GM19397 (cell line): ENCODE measurements at regions not wholly inside any gene's neighbourhood (a gene's known extent, or its start where the extent isn't known, plus 50 kb on each side); places are given as distances from the start of the nearest gene placed in this dataset.

ENCODE experiments used
- ATAC-seq: cut with Tn5 transposase; IDR thresholded peaks from one replicate; pipeline ENCODE4 v1.9.1; 2021; ENCODE audit warnings: mild to moderate bottlenecking, moderate library complexity; ENCODE audit not compliant: unreplicated experiment

DNA sequence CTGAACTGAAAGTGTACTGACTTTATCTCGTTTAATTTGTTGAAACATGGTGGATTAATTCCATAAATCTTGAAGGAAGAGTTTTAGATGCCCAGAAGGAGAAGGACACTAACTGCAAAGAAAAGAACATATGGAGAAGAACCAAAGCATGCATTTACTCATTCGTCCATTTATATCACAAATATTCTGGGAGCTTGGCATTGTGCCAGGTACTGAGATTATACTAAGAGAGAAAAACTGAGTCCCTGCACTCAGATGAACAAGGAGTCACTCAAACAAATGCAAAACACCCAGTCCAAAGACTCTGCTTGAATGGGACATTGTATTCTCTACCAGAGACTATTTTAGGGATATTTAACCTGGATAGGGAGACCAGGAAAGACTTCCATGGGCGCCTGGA is 588.0 kb upstream of the MGMT start:
- no peak for ATAC-seq

DNA sequence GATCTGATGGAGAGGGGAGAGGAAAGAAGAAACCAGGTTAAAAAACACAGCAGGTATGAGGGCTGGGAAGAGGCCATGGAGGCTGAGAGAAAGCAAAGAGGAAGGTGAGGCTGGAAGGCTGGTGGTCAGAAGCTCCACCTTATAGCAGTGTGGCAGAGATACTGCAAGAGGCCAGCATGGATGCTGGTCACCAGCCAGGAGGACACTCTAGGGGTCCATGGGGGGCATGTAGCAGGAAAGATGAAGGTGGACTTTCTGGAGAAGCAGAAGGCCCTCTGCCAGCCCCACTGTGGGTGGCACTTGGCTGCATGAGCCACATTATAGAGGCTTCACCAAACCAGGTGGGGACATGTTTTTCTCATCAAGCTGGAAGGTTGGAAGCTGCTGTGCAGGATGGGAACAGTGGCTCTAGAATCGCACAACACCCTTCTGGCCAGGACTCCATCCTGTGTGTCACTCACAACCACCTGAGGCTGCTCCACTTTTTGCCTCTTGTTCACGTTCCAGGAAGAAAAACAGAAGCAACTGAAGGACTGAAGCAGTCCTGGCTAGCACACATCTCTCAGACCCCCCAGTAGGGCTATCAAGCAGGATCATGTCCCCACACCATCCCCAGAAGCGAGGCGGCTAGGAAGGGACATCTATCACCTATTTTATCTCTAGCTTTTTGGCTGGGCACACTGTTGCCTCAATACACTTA is 587.5 kb upstream of the MGMT start:
- ATAC-seq, result no peak

DNA sequence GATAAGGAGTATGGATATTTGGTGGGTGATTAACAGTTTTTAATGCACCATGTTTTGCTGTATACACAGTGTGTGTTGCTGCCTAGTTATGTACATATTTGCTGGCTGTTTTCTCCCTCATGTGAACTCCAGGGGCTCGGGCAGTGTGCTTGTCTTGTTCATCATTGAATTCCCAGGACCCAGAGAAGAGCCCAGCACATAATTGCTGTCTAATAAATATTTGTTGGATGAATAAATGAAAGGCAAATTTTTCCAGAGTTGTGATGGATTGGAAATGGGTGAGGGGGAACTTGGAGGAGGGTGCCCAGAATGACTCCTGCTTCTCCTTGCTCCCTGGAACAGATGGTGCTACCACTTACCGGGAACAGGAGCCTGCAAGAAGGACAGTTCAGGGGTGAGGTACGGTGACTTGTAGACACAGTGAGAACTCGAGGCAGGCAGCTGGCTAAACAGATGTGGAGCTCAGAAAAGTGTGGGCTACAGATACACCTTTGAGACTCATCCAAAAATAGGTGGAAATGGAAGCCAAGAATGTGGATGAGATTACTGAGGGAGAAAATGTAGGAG is 586.8 kb upstream of the MGMT start:
- no peak for ATAC-seq

DNA sequence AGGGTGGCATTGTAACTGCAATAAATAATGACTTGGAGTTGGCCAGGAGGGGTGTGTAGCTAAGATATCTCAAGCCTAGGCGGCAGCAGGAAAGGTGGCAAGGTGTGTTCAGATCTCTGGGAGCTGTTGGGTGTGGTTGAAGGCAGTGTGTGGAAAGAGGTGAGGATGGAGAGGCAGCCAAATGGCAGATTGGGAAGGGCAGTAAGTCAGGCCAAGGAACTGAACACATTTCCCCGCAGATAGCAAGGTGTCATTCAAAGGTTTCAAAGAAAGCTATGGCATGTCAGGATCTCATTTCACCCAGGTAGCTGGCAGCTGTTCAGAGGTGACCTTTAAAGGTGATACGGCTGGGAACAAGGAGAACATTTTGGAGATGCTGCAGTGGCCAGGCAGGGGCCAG is 586.0 kb upstream of the MGMT start:
- ATAC-seq, result no peak

DNA sequence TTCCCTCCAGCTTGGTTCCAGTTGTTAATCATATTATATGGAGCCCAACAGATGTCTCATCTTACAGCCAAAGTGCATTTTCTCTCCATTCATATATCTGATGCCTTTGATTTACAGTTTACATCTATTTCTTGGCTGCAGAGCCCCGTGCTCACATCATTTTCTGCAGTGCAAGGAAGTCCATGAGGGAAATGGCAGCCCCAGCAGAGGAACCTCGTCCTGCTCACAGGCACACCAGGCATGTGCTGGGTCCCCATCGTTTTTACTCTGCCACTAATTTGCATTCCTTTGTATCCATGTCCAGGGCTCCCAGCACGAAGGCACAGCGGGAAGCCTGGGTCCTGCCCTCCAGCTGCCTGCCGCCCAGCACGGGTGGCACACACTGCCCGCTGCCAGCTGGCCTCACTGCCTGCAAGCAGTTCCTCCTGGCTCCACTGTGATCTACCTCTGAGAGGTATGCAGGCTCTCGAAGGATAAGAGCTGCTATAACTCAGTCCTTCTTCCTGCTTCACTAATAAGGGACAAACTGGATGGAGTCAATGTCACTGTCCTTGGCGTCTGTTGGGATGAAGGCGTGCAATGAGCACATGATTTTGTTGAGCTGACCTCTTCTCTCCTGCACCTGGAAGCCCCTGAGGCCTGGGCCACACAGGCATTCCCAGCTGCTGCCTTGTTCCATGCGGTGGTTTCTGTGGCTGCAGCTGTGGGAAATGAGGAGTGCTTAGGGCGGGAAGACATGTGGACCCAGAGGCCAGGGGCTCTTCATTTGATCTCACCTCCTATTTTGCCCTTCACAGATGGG is 583.6 kb upstream of the MGMT start:
- ATAC-seq, result no peak

DNA sequence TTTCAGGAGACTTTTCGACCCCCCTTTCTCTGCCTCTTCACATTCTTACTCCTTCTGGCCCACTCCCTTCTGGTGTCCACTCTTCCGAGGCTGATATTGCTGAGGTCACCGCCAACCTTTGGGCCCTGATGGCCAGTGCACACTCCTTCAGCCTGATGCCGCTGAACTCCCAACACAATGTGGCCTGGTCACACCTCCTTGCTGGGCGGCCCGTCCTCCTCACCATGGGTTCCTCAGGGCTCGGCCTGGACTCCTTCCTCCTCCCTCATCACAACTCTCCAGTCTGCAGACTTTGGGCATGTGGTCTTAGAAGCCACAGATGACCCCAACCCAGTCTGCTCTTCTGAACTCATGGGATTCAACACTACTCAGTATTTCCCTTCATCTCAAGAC is 583.0 kb upstream of the MGMT start:
- ATAC-seq, result no peak

DNA sequence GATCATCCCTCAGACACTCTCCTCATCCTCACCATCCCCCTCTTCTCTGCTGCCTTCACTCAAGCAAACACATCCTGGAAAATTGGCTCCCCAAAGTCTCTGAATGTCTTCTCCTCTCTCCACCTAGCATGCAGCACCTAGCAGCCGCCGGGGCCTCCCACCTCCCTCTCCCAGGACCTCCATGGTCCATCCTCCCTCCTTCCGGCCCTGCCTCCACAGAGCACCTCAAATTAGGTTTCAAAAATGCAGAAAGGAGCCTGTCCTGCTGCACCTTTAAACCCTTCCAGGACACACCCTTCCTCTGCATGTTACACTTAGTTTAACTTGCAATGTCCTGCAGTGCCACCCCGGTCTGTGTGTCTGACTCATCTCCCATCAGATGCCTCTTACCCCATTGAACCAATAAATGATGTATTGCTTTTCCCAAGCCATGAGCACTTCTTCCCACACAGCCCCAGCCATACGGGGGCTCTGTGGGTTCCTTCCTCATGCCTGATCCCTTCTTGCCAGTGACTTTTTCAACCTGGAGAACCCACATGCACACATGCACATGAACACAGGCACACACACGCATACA is 582.5 kb upstream of the MGMT start:
- ATAC-seq, result no peak

DNA sequence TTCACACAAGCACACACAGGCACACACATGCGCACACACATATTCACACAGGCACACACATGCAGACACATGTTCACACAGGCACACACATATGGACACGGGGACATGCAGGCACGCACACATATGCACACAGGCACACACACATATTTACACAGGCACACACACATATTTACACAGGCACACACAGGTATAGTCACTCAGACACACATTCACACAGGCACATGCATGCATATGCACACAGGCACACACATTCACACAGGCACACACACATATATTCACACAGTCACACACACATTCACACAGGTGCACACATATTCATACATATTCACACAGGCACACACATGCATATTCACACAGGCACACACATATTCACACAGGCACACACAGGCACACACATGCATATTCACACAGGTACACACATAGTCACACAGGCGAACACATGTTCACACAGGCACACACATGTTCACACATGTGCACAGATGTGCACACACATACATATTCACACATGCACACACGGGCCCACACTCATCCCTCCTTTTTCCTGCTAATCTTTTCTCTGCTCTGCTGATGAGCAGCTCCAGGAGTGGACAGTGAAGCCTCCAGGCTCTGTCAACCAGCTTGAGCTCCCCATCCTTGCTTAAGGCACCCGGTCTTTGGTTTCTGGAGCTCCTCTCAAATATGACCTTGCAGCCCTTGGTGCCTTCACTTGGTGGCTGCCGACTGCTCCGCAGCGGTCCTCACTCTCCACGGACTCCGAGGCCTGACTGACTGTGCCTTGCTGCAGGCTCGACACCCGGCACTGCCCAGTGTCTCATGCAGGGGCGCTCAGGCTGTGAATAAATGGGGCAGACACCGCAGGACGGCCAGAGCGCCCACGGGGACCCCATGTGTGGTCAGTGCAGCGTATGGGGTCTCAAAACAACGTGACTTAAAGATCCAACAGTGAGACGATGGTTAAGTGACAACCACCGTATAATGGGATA is 581.2 kb upstream of the MGMT start:
- ATAC-seq, result no peak

DNA sequence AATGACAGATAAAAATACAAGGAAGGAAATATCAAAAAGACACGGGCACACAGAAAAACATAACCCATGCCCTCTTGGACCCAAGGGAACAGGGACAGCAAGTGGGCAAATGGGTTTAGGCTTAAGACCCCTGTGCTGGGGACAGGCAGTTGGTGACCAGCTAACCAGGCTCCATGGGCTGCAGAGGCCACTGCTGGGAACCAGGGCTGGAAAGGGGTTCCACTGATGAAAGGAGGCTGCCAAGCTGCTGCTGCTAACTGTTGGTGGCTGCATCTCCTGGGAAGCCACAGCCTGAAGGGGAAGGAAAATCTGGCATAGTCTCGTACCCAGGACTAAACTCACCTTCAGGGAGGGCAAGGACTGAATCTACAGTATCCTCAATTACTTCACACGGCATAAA is 579.2 kb upstream of the MGMT start:
- no peak for ATAC-seq

DNA sequence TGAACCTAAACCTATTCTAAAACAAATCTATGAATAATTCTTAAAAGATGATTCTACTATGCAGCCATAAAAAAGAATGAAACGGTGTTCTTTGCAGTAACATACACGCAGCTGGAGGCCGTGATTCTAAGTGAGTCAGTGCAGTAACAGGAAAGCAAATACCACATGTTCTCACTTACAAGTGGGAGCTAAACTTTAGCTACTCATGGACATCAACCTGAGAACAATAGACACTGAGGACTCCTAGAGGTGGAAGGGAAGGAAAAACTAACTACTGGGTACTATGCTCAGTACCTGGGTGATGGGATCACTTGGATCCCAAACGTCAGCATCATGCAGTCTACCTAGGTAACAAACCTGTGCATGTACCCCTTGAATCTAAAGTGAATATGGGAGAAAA is 575.0 kb upstream of the MGMT start:
- ATAC-seq, result no peak

DNA sequence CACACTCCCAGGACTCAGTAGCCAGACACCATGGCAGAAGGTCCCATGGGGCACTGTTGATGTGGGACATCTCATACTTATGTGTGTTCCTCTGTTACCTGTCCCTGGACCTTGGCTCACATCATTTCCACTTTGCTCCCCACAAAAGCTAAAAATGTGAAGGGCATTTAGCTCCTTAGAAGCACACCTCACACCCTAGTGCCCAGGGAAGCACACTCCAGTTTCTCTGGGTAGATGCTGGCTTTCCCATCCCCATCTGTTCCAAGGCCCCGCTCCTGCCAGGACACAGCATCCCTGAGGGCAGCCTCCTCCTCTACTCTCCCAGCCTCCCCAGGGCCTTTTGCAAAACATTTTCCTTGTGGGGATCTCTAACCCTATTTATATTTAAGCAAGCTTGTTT is 572.4 kb upstream of the MGMT start:
- no peak for ATAC-seq

DNA sequence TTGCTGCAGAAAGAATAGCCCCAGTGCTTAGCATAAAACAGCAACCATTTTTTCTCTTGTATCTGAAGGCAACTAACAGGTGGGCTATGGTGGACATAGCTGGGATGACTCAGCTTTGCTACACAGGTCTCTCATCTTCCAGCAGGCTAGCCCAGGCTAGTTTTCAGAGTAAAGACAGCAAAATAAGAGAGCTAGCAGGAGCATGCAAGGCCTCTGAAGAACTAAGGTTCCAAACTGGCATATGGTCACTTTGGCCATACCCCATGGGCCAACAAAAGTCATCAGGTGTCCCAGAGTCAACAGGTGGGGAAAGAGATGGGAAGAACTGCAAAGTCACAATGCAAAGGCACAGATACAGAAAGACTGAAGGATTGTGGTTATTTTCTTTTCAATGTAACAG is 571.6 kb upstream of the MGMT start:
- no peak for ATAC-seq

DNA sequence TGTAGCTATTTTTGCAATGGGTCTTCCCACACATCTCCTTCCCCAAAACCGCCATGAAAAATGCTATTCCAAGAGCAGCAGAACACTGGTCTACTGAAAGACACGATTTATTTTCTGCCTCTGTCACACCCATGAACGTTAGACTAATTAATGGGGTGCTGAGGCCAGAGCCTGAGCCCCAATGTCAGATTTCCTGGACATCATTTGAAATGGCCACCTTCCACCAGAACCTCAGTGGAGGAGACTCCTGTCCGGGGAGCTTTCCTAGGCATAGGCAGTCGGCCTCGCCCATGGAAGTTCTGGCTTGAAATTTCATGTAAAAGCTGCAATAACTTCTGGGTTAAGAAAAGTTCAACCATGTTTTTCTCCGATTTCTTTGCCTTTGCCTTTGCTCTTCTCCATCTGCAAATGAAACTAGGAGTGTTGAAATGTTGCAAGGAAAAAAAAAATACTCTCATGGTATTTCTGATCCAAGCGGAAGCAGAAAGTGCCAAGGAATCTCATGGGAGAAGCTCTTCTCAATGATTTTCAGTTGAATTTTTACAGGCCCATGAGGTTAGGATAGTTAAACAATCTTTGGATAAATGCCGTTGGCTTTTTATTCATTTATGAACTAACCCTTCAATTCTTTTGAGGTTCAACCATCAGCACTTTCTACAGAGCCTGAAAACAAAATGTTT is 570.8 kb upstream of the MGMT start:
- no peak for ATAC-seq

DNA sequence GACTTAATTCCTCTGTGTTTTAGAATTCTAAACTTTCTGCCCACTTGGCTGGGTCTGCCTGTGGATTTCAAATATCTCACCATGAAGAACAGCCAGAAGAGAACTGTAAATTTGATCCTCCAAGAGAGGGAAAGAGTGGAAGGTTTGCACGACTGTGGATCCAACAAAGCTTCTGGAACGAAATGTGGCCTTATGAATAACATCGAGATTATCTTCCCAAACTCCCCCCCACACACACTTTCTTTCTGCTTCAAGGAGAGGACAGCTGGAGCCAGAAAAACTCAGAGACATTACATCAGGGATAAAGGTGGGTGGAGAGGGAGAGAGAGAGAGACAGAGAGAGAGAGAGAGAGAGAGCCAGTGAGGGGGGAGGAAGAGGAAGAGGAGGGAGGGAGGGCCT is 570.1 kb upstream of the MGMT start:
- ATAC-seq, result no peak

DNA sequence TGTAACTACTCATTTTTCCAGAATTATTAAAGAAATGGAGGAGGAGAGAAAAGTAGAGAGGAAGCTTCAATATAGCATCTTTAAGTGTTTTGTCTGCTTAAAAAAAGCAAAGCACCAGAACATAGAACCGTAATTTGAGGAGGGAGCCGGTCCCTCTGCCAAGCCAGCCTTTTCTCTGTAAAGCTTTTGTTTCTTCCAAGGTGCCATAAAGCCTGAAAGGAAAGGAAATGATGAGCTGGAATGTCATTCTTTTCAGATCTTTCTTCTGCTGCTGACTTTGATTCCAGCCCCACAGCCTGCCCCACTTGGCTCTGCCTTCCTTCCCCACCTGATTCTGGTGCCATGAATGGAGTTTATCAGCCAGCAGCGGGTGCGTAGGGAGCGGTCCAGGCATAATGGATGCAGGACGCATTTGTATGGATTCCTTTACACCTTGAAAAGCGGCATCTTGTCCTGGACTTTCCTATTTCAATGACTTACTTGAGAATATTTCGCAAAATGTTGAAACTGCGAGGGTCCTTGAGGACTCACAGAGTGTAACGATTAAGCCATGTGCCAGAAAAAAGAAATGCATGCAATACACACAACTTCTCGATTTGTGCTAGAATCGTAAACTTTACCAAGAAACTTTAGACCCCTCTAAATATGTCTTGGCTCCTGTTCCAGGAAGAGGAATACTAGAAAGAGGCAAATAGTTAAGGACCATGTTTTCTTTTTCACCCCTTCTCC is 569.5 kb upstream of the MGMT start:
- ATAC-seq, result no peak

DNA sequence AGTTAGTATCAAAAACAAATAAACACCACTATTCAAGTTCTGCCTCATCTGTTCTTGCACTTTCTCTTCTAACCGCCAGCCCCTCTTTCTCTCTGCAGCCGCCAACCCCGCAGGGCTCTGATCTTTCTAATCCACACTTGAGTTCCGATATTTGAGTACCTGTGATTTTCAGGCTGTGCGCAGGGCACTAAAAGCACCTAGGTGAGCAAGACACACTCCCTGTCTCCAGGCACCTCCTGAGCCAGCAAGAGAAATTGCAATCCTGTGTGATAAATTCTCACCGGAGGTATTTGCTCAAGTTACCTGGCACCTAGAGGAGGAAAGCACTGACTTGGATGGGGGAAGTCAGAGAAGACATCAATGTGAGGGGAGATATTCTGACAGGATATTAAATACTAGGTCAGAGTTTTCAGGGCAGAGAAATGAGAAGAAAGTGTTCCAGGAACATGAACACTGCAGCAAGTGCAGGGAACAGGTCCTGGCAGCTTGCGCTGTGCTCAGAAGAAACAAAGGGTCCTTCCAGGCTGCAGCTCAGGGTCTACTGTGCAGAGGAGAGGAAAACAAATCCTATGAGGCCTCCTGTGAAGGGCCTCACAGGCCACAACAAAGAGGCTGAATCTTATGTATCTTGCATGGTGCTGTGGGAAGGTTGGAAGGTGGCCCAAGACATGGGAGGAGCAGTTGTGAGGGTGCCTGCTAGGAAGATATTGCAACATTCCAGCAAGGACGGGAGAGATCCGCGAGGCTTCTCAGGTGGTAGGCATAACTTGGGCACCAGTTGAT is 568.7 kb upstream of the MGMT start:
- ATAC-seq, result no peak

DNA sequence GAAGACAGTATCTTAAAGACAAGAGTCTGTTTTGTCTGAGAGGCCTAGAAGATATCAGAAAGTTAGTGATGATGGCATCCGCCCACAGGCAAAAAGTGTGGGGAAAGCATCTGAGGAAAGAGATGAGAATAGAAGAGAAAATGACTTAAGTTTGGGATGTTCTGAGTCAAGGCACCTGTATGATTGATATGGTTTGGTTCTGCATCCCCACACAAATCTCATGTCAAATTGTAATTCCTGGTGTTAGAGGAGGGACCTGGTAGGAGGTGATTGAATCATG is 568.2 kb upstream of the MGMT start:
- ATAC-seq, result no peak

DNA sequence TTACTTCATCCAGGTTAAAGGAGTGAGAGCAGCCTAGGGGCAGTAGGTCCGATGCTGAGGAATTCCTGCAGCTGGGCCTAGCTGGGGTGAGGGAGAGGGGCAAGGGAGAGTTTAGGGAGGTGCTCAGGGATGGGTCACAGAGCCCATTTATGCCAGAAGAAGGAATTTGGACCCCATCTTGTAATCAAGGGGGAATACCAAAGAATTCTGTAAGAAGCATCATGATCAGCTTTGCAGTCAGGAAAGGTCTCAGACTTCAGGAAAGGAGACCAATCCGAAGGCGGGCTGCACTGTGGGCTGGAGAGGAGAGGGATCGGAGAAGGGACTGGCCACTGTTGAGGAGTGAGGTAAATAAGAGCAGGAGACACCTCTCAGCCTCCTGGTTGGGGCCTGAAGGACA is 566.6 kb upstream of the MGMT start:
- ATAC-seq, result no peak

DNA sequence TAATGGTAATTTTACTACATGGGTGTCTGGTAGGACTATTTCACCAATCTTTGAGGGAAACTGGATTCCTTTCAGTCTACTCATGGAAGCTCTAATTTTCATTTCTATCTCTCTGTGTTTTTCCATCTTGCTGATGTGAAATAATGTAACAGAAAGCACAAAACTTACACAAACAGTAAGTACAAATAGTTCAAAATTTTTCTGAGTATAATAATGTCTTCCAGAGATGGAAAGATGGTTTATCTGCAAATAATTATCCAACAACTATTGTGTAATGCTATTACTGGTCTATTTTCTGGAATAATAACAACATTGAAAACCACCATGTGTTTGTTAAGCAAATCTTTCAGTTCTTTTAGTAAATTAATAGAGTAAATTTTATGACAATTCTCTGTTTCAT is 565.8 kb upstream of the MGMT start:
- ATAC-seq, result no peak
